Astrocyte of the cerebellum (primary cell): ENCODE measurements at regions not wholly inside any gene's neighbourhood (a gene's known extent, or its start where the extent isn't known, plus 50 kb on each side); places are given as distances from the start of the nearest gene placed in this dataset.

Source experiments
- DNase-seq: peaks from one replicate; pipeline ENCODE4 v3.0.0-alpha.2; 2011; ENCODE audit warnings: low read depth
- H3K4me3 ChIP-seq: 2 replicates; pipeline ENCODE4 v1.5.1; 2011; ENCODE audit warnings: mild to moderate bottlenecking, low read depth, low read length, moderate library complexity
- CTCF ChIP-seq: IDR thresholded peaks from 2 replicates; pipeline ENCODE4 v1.5.1; 2012; ENCODE audit warnings: low read length, low read depth, moderate library complexity, mild to moderate bottlenecking; ENCODE audit errors: missing control alignments
- in situ Hi-C: cut with HindIII; loops from 2 replicates; pipeline ENCODE4 v1.10.0; 2017; ENCODE audit warnings: low sequenced_read_pairs

- no peak overlapping the region for H3K4me3 ChIP-seq
- in situ Hi-C loops = no loop called here
- DNase-seq = no peak
- no peak for TF ChIP-seq CTCF
These were observed 1139.6 kb upstream of the FAM98A start for GRCh38 chr2:34738691-34739090.

GRCh38 chr2:34737146-34737545, 1138.0 kb upstream of the FAM98A start:
- TF ChIP-seq CTCF = no peak
- no peak overlapping the region for H3K4me3 ChIP-seq
- in situ Hi-C loops = no loop called here
- DNase-seq = no peak

GRCh38 chr2:34736482-34736881, 1137.4 kb upstream of the FAM98A start:
- no peak for TF ChIP-seq CTCF
- in situ Hi-C loops = no loop called here
- no peak for DNase-seq

GRCh38 chr2:34734662-34735061, 1135.6 kb upstream of the FAM98A start:
- no peak for TF ChIP-seq CTCF
- no peak overlapping the region for H3K4me3 ChIP-seq
- in situ Hi-C loops = no loop called here
- DNase-seq = no peak

More at GRCh38 chr2:34736482-34736881, 1137.4 kb upstream of the FAM98A start:
- H3K4me3 ChIP-seq = no peak overlapping the region

- TF ChIP-seq CTCF = no peak
- H3K4me3 ChIP-seq = no peak overlapping the region
These were observed 1134.9 kb upstream of the FAM98A start for GRCh38 chr2:34734042-34734441.

GRCh38 chr2:34731292-34731691, 1132.2 kb upstream of the FAM98A start:
- no peak for TF ChIP-seq CTCF
- DNase-seq = no peak
- in situ Hi-C loops = no loop called here
- no peak overlapping the region for H3K4me3 ChIP-seq

More at GRCh38 chr2:34734042-34734441, 1134.9 kb upstream of the FAM98A start:
- DNase-seq = no peak
- in situ Hi-C loops = no loop called here

GRCh38 chr2:34729845-34730244, 1130.7 kb upstream of the FAM98A start:
- no peak overlapping the region for H3K4me3 ChIP-seq
- no peak for DNase-seq
- in situ Hi-C loops = no loop called here
- TF ChIP-seq CTCF = no peak
